ENCODE measurements at regions not wholly inside any gene's neighbourhood (a gene's known extent, or its start where the extent isn't known, plus 50 kb on each side); places are given as distances from the start of the nearest gene placed in this dataset.
"Not testable (repeated sequence)": the region's sequence is repeated elsewhere in the genome, so short reads cannot be mapped to it uniquely, and the experiment has no call there.

- Mint-ChIP-seq H3K27me3 (ENCODE audit: low read depth) (no peaks in the 10 kb centered on the region), H3K4me3 (ENCODE audit: low read depth) (no peak overlapping the region), H3K4me1 (ENCODE audit: low read depth) (no peaks in the 10 kb centered on the region), H3K9me3 (peaks cover 14% of the 10 kb centered on the region), H3K36me3 (ENCODE audit: low read depth) (no peaks in the 10 kb centered on the region), H3K27ac (no peak overlapping the region)
- intact Hi-C loops (cut with micrococcal nuclease) = no loop called here
- DNase-seq (ENCODE audit: low spot score) = no peak
Measured at GRCh38 chrX:65331371-65331770, 203.2 kb downstream of the LAS1L start.

DNA sequence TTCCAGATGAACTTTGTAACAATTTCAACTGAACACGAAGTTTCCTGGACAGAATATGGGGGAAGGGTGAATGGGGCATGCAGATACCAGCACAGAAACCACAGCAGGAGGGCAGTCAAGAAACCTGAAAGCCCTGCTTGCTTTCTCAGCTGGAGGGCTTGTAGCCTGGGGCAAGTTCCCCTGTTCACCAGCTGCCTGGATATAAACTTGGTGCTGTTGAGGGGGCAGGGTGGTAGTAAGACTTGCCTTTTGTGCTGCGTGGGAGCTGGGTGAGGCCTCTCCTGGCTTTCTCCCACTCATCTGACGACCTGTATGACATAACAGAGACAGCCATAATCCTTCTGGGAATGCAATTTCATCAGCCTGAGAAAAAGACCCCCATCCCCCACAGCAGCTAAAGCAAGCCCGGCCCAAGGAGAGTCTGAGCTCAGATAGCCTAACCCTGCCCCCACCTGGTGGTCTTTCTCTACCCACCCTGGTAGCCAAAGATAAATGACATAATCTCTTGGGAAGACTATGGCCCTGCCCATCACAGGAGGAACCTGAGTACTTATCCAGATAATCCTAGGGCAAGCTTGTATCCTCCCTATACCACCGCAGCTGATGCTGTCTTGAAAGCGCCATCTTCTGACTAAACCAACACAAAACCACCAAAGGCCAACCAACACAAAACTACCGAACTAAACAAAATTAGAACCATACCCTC is 234.3 kb downstream of the LAS1L start:
- intact Hi-C loops (cut with micrococcal nuclease) = no loop called here
- H3K27ac Mint-ChIP-seq = no peak overlapping the region
- H3K4me3 Mint-ChIP-seq (ENCODE audit: low read depth) = no peak overlapping the region
- DNase-seq (ENCODE audit: low spot score) = no peak
- H3K27me3 Mint-ChIP-seq (ENCODE audit: low read depth) = no peaks in the 10 kb centered on the region
- no peaks in the 10 kb centered on the region for H3K36me3 Mint-ChIP-seq (ENCODE audit: low read depth)
- H3K9me3 Mint-ChIP-seq = peaks cover 41% of the 10 kb centered on the region
- H3K4me1 Mint-ChIP-seq (ENCODE audit: low read depth) = no peaks in the 10 kb centered on the region

DNA sequence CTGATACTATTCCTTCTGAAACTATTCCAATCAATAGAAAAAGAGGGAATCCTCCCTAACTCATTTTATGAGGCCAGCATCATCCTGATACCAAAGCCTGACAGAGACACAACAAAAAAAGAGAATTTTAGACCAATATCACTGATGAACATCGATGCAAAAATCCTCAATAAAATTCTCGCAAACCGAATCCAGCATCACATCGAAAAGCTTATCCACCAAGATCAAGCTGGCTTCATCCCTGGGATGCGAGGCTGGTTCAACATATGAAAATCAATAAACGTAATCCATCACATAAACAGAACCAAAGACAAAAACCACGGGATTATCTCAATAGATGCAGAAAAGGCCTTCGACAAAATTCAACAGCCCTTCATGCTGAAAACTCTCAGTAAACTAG is 251.7 kb downstream of the LAS1L start:
- H3K27ac Mint-ChIP-seq; H3K4me1 Mint-ChIP-seq (ENCODE audit: low read depth); H3K36me3 Mint-ChIP-seq (ENCODE audit: low read depth); intact Hi-C loops (cut with micrococcal nuclease); DNase-seq (ENCODE audit: low spot score); H3K4me3 Mint-ChIP-seq (ENCODE audit: low read depth); H3K27me3 Mint-ChIP-seq (ENCODE audit: low read depth): not testable (repeated sequence)
- H3K9me3 Mint-ChIP-seq = peaks cover 60% of the 10 kb centered on the region

GRCh38 chrX:65273152-65273551 is 261.4 kb downstream of the LAS1L start:
- Mint-ChIP-seq H3K27me3 (ENCODE audit: low read depth) (no peaks in the 10 kb centered on the region), H3K36me3 (ENCODE audit: low read depth) (no peaks in the 10 kb centered on the region), H3K4me3 (ENCODE audit: low read depth) (no peak overlapping the region), H3K9me3 (peaks cover 37% of the 10 kb centered on the region), H3K4me1 (ENCODE audit: low read depth) (no peaks in the 10 kb centered on the region), H3K27ac (no peak overlapping the region)
- intact Hi-C loops (cut with micrococcal nuclease) = no loop called here
- no peak for DNase-seq (ENCODE audit: low spot score)

DNA sequence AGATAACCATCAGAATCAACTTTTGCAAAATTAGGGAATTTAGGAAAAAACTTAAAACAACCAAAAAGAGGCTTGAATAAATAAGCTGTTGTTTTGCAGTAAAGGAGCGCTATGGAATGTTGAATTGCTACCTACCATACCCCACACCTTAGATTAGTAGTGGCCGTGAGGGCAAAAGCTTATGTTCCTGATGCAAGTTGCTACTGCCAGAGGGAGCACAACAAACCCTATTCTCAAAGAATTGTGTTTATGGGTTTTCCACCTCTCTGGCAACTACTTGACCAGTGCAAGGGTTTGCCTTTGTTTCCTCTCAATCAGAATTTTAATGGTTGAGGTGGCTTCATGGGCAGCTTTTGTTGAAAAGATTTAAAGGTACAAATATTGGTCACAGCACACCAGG is 268.1 kb downstream of the LAS1L start:
- H3K4me3 Mint-ChIP-seq (ENCODE audit: low read depth) = no peak overlapping the region
- peaks cover 34% of the 10 kb centered on the region for H3K9me3 Mint-ChIP-seq
- no peak for DNase-seq (ENCODE audit: low spot score)
- intact Hi-C loops (cut with micrococcal nuclease) = no loop called here
- no peaks in the 10 kb centered on the region for H3K4me1 Mint-ChIP-seq (ENCODE audit: low read depth)
- H3K27ac Mint-ChIP-seq = no peak overlapping the region
- H3K36me3 Mint-ChIP-seq (ENCODE audit: low read depth) = no peaks in the 10 kb centered on the region
- H3K27me3 Mint-ChIP-seq (ENCODE audit: low read depth) = no peaks in the 10 kb centered on the region

GRCh38 chrX:65253817-65254216 is 277.6 kb upstream of the ZC4H2 start:
- Mint-ChIP-seq H3K4me3 (ENCODE audit: low read depth) (no peak overlapping the region), H3K9me3 (peaks cover 35% of the 10 kb centered on the region), H3K4me1 (ENCODE audit: low read depth) (no peaks in the 10 kb centered on the region), H3K27ac (no peak overlapping the region), H3K27me3 (ENCODE audit: low read depth) (no peaks in the 10 kb centered on the region), H3K36me3 (ENCODE audit: low read depth) (no peaks in the 10 kb centered on the region)
- intact Hi-C loops (cut with micrococcal nuclease) = no loop called here
- no peak for DNase-seq (ENCODE audit: low spot score)

DNA sequence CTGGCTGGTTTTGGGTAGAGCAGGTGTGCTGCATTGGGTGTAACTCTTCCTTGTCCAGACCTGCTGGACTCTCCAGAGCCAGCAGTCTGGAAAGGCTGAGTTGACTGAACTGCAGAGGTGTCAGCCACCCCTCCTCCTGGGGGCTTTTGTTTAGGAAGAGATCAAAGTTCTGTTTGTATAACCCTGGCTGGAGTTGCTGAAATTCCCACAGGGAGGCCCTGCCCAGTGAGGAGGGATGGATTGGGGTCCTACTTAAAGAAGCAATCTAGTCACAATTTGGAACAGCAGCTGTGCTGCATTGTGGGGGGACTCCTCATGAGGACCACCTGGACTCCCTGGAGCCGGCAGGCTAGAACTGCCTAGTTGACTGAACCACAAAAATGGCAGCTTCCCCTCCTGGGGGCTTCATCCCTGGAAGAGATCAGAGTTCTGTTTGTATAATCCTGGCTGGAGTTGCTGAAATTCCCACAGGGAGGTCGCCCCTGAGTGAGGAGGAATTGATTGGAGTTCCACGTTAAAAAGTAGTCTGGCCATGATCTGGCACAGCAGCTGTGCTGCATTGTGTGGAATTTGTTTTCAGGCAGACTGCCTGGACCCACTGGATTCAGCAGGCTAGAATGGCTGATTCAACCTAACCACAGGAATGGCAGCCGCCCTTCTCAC is 264.9 kb upstream of the ZC4H2 start:
- no peaks in the 10 kb centered on the region for H3K36me3 Mint-ChIP-seq (ENCODE audit: low read depth)
- no peaks in the 10 kb centered on the region for H3K4me1 Mint-ChIP-seq (ENCODE audit: low read depth)
- no peak overlapping the region for H3K4me3 Mint-ChIP-seq (ENCODE audit: low read depth)
- intact Hi-C loops (cut with micrococcal nuclease) = no loop called here
- H3K27ac Mint-ChIP-seq = no peak overlapping the region
- H3K27me3 Mint-ChIP-seq (ENCODE audit: low read depth) = no peaks in the 10 kb centered on the region
- no peak for DNase-seq (ENCODE audit: low spot score)
- peaks cover 60% of the 10 kb centered on the region for H3K9me3 Mint-ChIP-seq

DNA sequence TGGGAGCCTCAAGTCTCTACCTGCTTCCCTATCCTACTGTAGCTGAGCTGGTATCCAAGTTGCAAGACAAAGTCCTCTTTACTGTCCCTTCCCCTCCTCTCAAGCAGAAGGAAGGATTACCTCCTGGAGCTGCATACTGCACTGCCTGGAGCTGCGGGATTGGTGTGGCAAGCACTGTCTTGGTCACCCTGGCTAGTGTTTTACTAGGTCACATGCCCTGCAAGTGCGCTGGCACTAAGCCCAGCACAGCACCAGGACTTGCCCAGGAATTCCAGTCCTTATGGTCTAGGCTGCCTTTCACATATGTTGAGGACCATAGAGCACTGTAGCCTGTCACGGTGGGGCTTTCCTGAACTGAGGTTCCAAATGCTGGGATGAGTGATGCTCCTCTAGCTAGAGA is 227.3 kb upstream of the ZC4H2 start:
- Mint-ChIP-seq H3K27me3 (ENCODE audit: low read depth) (no peaks in the 10 kb centered on the region), H3K36me3 (ENCODE audit: low read depth) (no peaks in the 10 kb centered on the region), H3K4me3 (ENCODE audit: low read depth) (no peak overlapping the region), H3K4me1 (ENCODE audit: low read depth) (no peaks in the 10 kb centered on the region), H3K9me3 (peaks cover 38% of the 10 kb centered on the region), H3K27ac (no peak overlapping the region)
- DNase-seq (ENCODE audit: low spot score) = no peak
- intact Hi-C loops (cut with micrococcal nuclease) = no loop called here

DNA sequence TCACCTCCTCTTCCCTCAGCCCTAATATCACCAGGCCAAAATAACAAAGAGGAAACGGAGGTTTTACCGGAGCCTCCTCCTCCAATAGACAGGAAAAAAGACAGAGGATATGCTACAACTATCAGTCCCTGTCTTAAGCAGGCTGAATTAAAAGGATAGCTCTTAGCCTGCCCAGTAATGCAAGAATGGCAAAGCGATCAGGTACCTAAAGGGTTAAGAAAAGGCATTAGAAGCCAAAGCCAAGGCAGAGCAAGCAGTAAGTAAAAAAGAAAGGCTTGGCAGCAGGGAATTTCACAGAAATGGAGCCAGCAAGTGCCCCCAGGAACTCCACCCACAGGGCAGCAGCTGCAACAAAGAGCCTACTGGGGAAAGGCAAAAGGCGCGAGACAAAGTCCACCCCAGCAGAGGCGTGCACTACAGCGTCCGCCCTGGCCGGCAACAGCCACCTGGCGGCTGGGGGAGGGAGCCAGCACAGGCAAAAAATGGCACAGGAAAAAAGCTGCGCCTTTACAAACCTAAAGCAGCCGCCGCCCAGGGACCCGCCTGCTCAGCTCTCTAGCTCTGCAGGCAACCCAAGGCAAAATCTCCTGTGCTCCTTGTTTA is 220.6 kb upstream of the ZC4H2 start:
- no peaks in the 10 kb centered on the region for H3K4me1 Mint-ChIP-seq (ENCODE audit: low read depth)
- no peaks in the 10 kb centered on the region for H3K36me3 Mint-ChIP-seq (ENCODE audit: low read depth)
- no peaks in the 10 kb centered on the region for H3K27me3 Mint-ChIP-seq (ENCODE audit: low read depth)
- no peak for DNase-seq (ENCODE audit: low spot score)
- peaks cover 24% of the 10 kb centered on the region for H3K9me3 Mint-ChIP-seq
- H3K4me3 Mint-ChIP-seq (ENCODE audit: low read depth) = no peak overlapping the region
- intact Hi-C loops (cut with micrococcal nuclease) = no loop called here
- H3K27ac Mint-ChIP-seq = no peak overlapping the region

DNA sequence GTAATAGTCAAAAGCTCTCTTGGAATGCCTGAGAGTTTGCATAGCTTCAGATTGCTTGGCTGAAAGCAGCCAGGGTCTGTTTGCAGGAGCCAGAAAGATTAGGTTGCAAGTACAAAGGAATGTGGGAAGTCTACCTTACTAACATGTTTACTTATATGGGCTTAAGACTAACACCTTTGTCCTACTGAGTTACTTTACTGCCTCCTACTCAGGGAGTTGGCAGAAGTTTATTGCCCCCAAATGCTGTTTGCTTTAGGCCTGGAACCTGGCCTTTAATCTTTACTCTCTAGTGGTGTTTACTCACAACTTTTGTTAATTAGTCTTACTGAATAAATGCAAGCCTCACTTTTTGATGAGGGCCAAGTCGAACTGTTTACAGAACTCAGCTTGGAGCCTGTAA is 219.4 kb upstream of the ZC4H2 start:
- H3K27ac Mint-ChIP-seq = no peak overlapping the region
- no peak for DNase-seq (ENCODE audit: low spot score)
- no peaks in the 10 kb centered on the region for H3K36me3 Mint-ChIP-seq (ENCODE audit: low read depth)
- intact Hi-C loops (cut with micrococcal nuclease) = no loop called here
- H3K4me1 Mint-ChIP-seq (ENCODE audit: low read depth) = no peaks in the 10 kb centered on the region
- H3K27me3 Mint-ChIP-seq (ENCODE audit: low read depth) = no peaks in the 10 kb centered on the region
- H3K9me3 Mint-ChIP-seq = peaks cover 17% of the 10 kb centered on the region
- H3K4me3 Mint-ChIP-seq (ENCODE audit: low read depth) = no peak overlapping the region

DNA sequence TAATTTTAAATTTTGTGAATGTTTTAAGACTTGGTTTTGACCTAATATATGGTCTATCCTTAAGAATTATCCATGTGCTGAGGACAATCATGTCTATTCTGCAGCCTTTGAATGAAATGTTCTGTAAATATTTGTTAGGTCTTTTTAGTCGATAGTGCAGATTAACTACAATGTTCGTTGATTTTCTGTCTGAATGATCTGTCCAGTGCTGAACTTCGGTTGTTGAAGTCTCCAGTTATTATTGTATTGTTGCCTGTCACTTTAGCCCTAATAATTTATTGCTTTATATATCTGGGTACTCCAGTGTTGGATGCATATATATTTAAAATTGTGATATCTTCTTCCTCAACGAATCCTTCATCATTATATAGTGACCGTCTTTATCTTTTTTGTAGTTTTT is 218.3 kb upstream of the ZC4H2 start:
- Mint-ChIP-seq H3K4me1 (ENCODE audit: low read depth) (no peaks in the 10 kb centered on the region), H3K27me3 (ENCODE audit: low read depth) (no peaks in the 10 kb centered on the region), H3K4me3 (ENCODE audit: low read depth) (no peak overlapping the region), H3K27ac (no peak overlapping the region), H3K36me3 (ENCODE audit: low read depth) (no peaks in the 10 kb centered on the region), H3K9me3 (peaks cover 17% of the 10 kb centered on the region)
- intact Hi-C loops (cut with micrococcal nuclease) = no loop called here
- no peak for DNase-seq (ENCODE audit: low spot score)

GRCh38 chrX:65163325-65163724 is 187.1 kb upstream of the ZC4H2 start:
- H3K9me3 Mint-ChIP-seq = peaks cover 42% of the 10 kb centered on the region
- H3K4me1 Mint-ChIP-seq (ENCODE audit: low read depth); H3K27me3 Mint-ChIP-seq (ENCODE audit: low read depth); intact Hi-C loops (cut with micrococcal nuclease); H3K27ac Mint-ChIP-seq; H3K4me3 Mint-ChIP-seq (ENCODE audit: low read depth); H3K36me3 Mint-ChIP-seq (ENCODE audit: low read depth); DNase-seq (ENCODE audit: low spot score): not testable (repeated sequence)

DNA sequence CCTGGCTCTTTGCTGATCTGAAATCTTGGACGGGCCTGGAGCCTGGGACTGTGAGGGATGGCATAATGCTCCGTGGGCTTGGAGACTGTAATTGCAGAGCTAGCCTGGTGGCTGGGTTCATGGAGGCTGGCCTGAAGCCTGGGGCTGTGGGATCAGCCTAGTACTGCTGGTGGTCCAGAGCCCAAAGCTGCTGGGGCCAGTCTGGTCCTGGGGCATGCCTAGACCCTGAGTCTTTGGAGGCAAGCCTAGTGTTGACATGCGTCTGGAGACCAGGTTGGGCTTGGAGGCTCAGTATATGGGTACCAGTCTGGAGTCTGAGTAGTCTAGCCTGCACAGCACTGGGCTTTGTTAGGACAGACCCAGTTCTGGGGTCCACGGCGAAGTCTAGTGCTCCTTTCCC is 172.0 kb upstream of the ZC4H2 start:
- Mint-ChIP-seq H3K4me1 (ENCODE audit: low read depth) (no peaks in the 10 kb centered on the region), H3K9me3 (peaks cover 41% of the 10 kb centered on the region), H3K27me3 (ENCODE audit: low read depth) (no peaks in the 10 kb centered on the region), H3K36me3 (ENCODE audit: low read depth) (no peaks in the 10 kb centered on the region), H3K27ac (no peak overlapping the region), H3K4me3 (ENCODE audit: low read depth) (no peak overlapping the region)
- DNase-seq (ENCODE audit: low spot score) = no peak
- intact Hi-C loops (cut with micrococcal nuclease) = no loop called here
